HCT116 (cell line): ENCODE measurements at regions not wholly inside any gene's neighbourhood (a gene's known extent, or its start where the extent isn't known, plus 50 kb on each side); places are given as distances from the start of the nearest gene placed in this dataset.

Source experiments
- ATF3 ChIP-seq: IDR thresholded peaks from 2 replicates; pipeline ENCODE4 v1.6.1; 2012
- CTCF ChIP-seq, 3 experiments: fragments of 200-600 bp in 1 of 3; sonication (generic) in 1 of 3; IDR thresholded peaks in 2 of 3; conservative IDR thresholded peaks in 1 of 3; 2 replicates each; pipeline ENCODE4 v1.5.1; 2012 to 2017; ENCODE audit warnings: low read depth in 2 of 3, low read length in 2 of 3, antibody characterized with exemption in 1 of 3, borderline replicate concordance in 1 of 3, control low read depth in 1 of 3, mild to moderate bottlenecking in 1 of 3, mixed read lengths in 1 of 3, mixed run types in 1 of 3, moderate library complexity in 1 of 3; ENCODE audit not compliant: insufficient read depth in 1 of 3
- EZH2 ChIP-seq: fragments of 200-600 bp; sonication (generic); IDR thresholded peaks from 2 replicates; pipeline ENCODE4 v1.6.1; 2017; ENCODE audit warnings: antibody characterized with exemption, mixed run types
- ZBTB33 ChIP-seq: IDR thresholded peaks from 2 replicates; pipeline ENCODE4 v1.6.1; 2011; ENCODE audit warnings: mild to moderate bottlenecking, low read length, moderate library complexity; ENCODE audit not compliant: insufficient replicate concordance; ENCODE audit errors: extremely low read depth

- TF ChIP-seq ZBTB33 (no peak), CTCF (IDR thresholded peaks at IDR 0.05 in 2 of 3, conservative IDR thresholded peaks at IDR 0.05 in 1 of 3; ENCODE audit: borderline replicate concordance in 1 of 3, insufficient read depth in 1 of 3, low read depth in 2 of 3, low read length in 2 of 3) (no peak), ATF3 (no peak), EZH2 (no peak)
Observed at GRCh38 chr7:68958571-68958970, 639.7 kb upstream of the AUTS2 start.
